Tibial artery (tissue), 4 donors: ENCODE measurements at regions not wholly inside any gene's neighbourhood (a gene's known extent, or its start where the extent isn't known, plus 50 kb on each side); places are given as distances from the start of the nearest gene placed in this dataset.
A peak's percentile ranks its signal among the peaks of the same experiment; 100 is the strongest.

Experiments
- DNase-seq, 2 donors: peaks; one replicate each; pipeline ENCODE4 v3.0.0-alpha.2; 2019
- H3K27ac ChIP-seq, 2 donors: fragments of 200-600 bp; sonication (generic) in 1 of 2; 1 replicate in 1 of 2; 2 replicates in 1 of 2; pipeline ENCODE4 v1.5.1; 2018 to 2019; ENCODE audit warnings: mild to moderate bottlenecking in 1 of 2
- H3K27me3 ChIP-seq, 2 donors: fragments of 200-600 bp; sonication (generic) in 1 of 2; one replicate each; pipeline versions ENCODE4 v1.5.1 to v1.6.0; 2016 to 2019
- H3K36me3 ChIP-seq, 3 donors: fragments of 200-600 bp; sonication (generic) in 2 of 3; one replicate each; pipeline ENCODE4 v1.5.1; 2016 to 2019; ENCODE audit warnings: mild to moderate bottlenecking in 2 of 3
- H3K4me1 ChIP-seq, 4 donors: fragments of 200-600 bp; sonication (generic) in 2 of 4; 1 replicate in 3 of 4; 2 replicates in 1 of 4; pipeline ENCODE4 v1.5.1; 2016 to 2019
- H3K4me3 ChIP-seq, 2 donors: fragments of 200-600 bp; sonication (generic) in 1 of 2; 1 replicate in 1 of 2; 2 replicates in 1 of 2; pipeline ENCODE4 v1.5.1; 2018 to 2019; ENCODE audit warnings: mild to moderate bottlenecking in 2 of 2
- H3K9me3 ChIP-seq, 3 donors: fragments of 200-600 bp; sonication (generic) in 1 of 3; one replicate each; pipeline ENCODE4 v1.5.1; 2016 to 2019
- CTCF ChIP-seq, 2 experiments: fragments of 200-600 bp in 1 of 2; fragments of 450-650 bp in 1 of 2; IDR thresholded peaks; one replicate each; pipeline ENCODE4 v1.5.1; 2017 to 2019; ENCODE audit warnings: antibody characterized with exemption in 2 of 2, mild to moderate bottlenecking in 1 of 2, moderate library complexity in 1 of 2
- intact Hi-C: fragments of 100-400 bp; cut with DNase I; formaldehyde crosslinking; loops from one replicate; pipeline ENCODE4 v1.15.0; 2023; ENCODE audit warnings: low total_unique reads

GRCh38 chr5:89981878-89982773 lies 427.4 kb downstream of the CETN3 start:
- no peaks in the 10 kb centered on the region for H3K27me3 ChIP-seq
- H3K4me1 ChIP-seq, result peaks cover 0 to 7% (median 0%) of the 10 kb centered on the region in 4 donors
- DNase-seq, result no peak
- H3K27ac ChIP-seq, result no peak overlapping the region
- H3K4me3 ChIP-seq, result no peak overlapping the region
- H3K36me3 ChIP-seq, result no peaks in the 10 kb centered on the region
- no peak for TF ChIP-seq CTCF (IDR thresholded peaks at IDR 0.05)
- H3K9me3 ChIP-seq, result no peaks in the 10 kb centered on the region
- intact Hi-C loops, result no loop called here

- H3K4me3 ChIP-seq, result no peak overlapping the region
- no peak for TF ChIP-seq CTCF (IDR thresholded peaks at IDR 0.05)
- no peaks in the 10 kb centered on the region for H3K36me3 ChIP-seq
- H3K27ac ChIP-seq, result no peak overlapping the region
- H3K4me1 ChIP-seq, result peaks cover 0 to 7% (median 0%) of the 10 kb centered on the region in 4 donors
- no peaks in the 10 kb centered on the region for H3K27me3 ChIP-seq
- no peaks in the 10 kb centered on the region for H3K9me3 ChIP-seq
- intact Hi-C loops, result no loop called here
- no peak for DNase-seq
These were observed 428.5 kb downstream of the CETN3 start for GRCh38 chr5:89981021-89981420.

DNA sequence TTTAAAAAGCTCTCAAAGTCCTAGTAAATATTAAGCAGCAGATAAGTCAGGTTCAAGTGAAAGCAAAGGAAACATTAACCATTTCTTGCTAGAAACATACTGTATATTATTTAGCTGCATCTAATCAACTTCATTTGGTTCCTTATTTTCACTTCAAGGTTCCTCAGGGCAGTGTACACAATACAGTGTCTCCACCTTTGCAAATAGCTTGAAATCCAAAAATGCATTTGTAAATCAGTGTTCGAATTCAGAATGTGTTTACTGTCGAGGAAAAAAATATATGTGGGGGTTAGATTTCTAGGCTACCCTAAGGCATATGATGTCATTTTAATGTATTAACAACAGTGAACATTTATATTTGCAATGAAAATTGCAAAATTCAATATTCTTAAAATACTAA lies 436.0 kb downstream of the CETN3 start:
- Histone ChIP-seq H3K36me3 (no peaks in the 10 kb centered on the region), H3K27ac (no peak overlapping the region), H3K9me3 (no peaks in the 10 kb centered on the region), H3K4me3 (no peak overlapping the region), H3K27me3 (no peaks in the 10 kb centered on the region), H3K4me1 (peaks cover 0 to 13% (median 4%) of the 10 kb centered on the region in 4 donors)
- no peak for TF ChIP-seq CTCF (IDR thresholded peaks at IDR 0.05)
- DNase-seq, result no peak
- intact Hi-C loops, result no loop called here

DNA sequence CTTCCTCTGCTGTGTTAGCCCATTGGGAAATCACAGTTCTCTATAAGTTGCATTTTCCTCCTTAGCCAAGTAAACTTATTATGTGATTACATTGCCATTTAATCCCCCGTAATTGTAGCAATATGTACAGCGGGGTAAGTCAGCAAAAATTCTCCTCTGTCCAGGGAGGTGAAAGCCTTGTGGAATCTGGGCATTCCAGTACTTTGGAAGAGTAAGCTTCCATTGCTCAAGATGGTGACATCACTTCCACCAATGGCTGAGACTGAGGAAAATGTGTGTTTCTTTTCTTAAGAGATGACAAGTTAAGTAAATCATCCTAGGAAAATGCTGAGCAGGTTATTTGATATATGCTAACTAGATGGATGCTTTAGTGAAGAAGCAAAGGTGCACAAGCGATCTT lies 436.7 kb downstream of the CETN3 start:
- Histone ChIP-seq H3K27me3 (no peaks in the 10 kb centered on the region), H3K4me1 (peaks cover 0 to 19% (median 6%) of the 10 kb centered on the region in 4 donors), H3K36me3 (no peaks in the 10 kb centered on the region), H3K4me3 (no peak overlapping the region), H3K27ac (no peak overlapping the region), H3K9me3 (no peaks in the 10 kb centered on the region)
- intact Hi-C loops, result no loop called here
- no peak for DNase-seq
- no peak for TF ChIP-seq CTCF (IDR thresholded peaks at IDR 0.05)

- Histone ChIP-seq H3K4me3 (no peak overlapping the region), H3K9me3 (no peaks in the 10 kb centered on the region), H3K27ac (peak overlapping the region; percentile 67 to 77), H3K4me1 (peaks cover 0 to 32% (median 9%) of the 10 kb centered on the region in 4 donors), H3K27me3 (no peaks in the 10 kb centered on the region), H3K36me3 (no peaks in the 10 kb centered on the region)
- no peak for TF ChIP-seq CTCF (IDR thresholded peaks at IDR 0.05)
- intact Hi-C loops, result no loop called here
- DNase-seq, result peak in 1 of 2 donors; percentile 25
These were observed 440.6 kb downstream of the CETN3 start for GRCh38 chr5:89968958-89969381.
